Erythroblast (primary cell): ENCODE measurements at regions not wholly inside any gene's neighbourhood (a gene's known extent, or its start where the extent isn't known, plus 50 kb on each side); places are given as distances from the start of the nearest gene placed in this dataset.

Source experiments
- GATA1 ChIP-seq: IDR thresholded peaks from 2 replicates; pipeline ENCODE4 v1.6.1; 2011; ENCODE audit warnings: low read depth, mild to moderate bottlenecking, control low read depth, low read length, moderate library complexity
- POLR2A ChIP-seq: IDR thresholded peaks from 2 replicates; pipeline ENCODE4 v1.6.1; 2011; ENCODE audit warnings: mild to moderate bottlenecking, low read length

- no peak for TF ChIP-seq POLR2A
- no peak for TF ChIP-seq GATA1
These were observed 105.2 kb upstream of the ZNF648 start for GRCh38 chr1:182166750-182167149.
